ENCODE measurements at regions not wholly inside any gene's neighbourhood (a gene's known extent, or its start where the extent isn't known, plus 50 kb on each side); places are given as distances from the start of the nearest gene placed in this dataset.

GRCh38 chr5:54861212-54861894, 124.0 kb downstream of the ESM1 start:
- no peak for TF ChIP-seq CTCF (IDR thresholded peaks at IDR 0.05)
- no peak for TF ChIP-seq POLR2A (IDR thresholded peaks at IDR 0.05)
